Spleen (tissue), 7 donors: ENCODE measurements at regions not wholly inside any gene's neighbourhood (a gene's known extent, or its start where the extent isn't known, plus 50 kb on each side); places are given as distances from the start of the nearest gene placed in this dataset.

Experiments used
- CTCF ChIP-seq, 11 experiments: fragments of 200-600 bp in 7 of 11; fragments of 450-650 bp in 4 of 11; sonication (generic) in 4 of 11; IDR thresholded peaks in 8 of 11; conservative IDR thresholded peaks in 3 of 11; 1 replicate in 7 of 11; 2 replicates in 4 of 11; pipeline versions ENCODE4 v1.4.0 to v1.8.0; 2016 to 2021; ENCODE audit warnings: antibody characterized with exemption in 11 of 11, inconsistent platforms in 4 of 11, mild to moderate bottlenecking in 1 of 11
- POLR2A ChIP-seq, 3 donors: fragments of 450-650 bp; IDR thresholded peaks; one replicate each; pipeline ENCODE4 v1.5.1; 2017; ENCODE audit warnings: antibody characterized with exemption in 3 of 3, mild to moderate bottlenecking in 1 of 3
- POLR2AphosphoS5 ChIP-seq, 3 donors: sonication (generic); formaldehyde crosslinking; IDR thresholded peaks; one replicate each; pipeline ENCODE4 v1.5.1; 2017; ENCODE audit warnings: antibody characterized with exemption in 3 of 3
- donor health status: DM: no; HTN: no; CAD: no; lungs with moderate emphysema.
- donor health status: DM: no; HTN: no; CAD: no.
- donor health status: DM: no; HTN: no; CAD: no.

- TF ChIP-seq CTCF (IDR thresholded peaks at IDR 0.05 in 8 of 11, conservative IDR thresholded peaks at IDR 0.05 in 3 of 11) = no peak
- TF ChIP-seq POLR2A (IDR thresholded peaks at IDR 0.05) = no peak
- no peak for TF ChIP-seq POLR2AphosphoS5 (IDR thresholded peaks at IDR 0.05)
Measured at GRCh38 chr21:27209546-27209945, 242.7 kb upstream of the ADAMTS5 start.
